ENCODE measurements at regions not wholly inside any gene's neighbourhood (a gene's known extent, or its start where the extent isn't known, plus 50 kb on each side); places are given as distances from the start of the nearest gene placed in this dataset.

- H3K36me3 ChIP-seq (ENCODE audit: insufficient read depth, low read length) = no peaks in the 10 kb centered on the region
- ATAC-seq (ENCODE audit: insufficient read depth, low read depth) (peak; percentile 66; the same call in 2 of the 3 replicates), DNase-seq (peak; percentile 41)
- no peak overlapping the region for H3K9ac ChIP-seq (ENCODE audit: low read depth, low read length)
- H3K4me2 ChIP-seq (ENCODE audit: insufficient read depth, low read length) = no peak overlapping the region
- H4K20me1 ChIP-seq (ENCODE audit: insufficient read depth, low read length) = no peaks in the 10 kb centered on the region
- H3K4me1 ChIP-seq (ENCODE audit: insufficient read depth, low read length) = no peaks in the 10 kb centered on the region
- no peak overlapping the region for H2AFZ ChIP-seq (ENCODE audit: low read depth, low read length)
- no peak overlapping the region for H3K27ac ChIP-seq (ENCODE audit: low read length)
- H3K9me3 ChIP-seq (ENCODE audit: insufficient read depth, low read length, severe bottlenecking) = no peaks in the 10 kb centered on the region
- H3K4me3 ChIP-seq (ENCODE audit: low read depth in 1 of 2, low read length in 2 of 2) = no peak overlapping the region
- no peaks in the 10 kb centered on the region for H3K27me3 ChIP-seq (ENCODE audit: insufficient read depth, low read length, poor library complexity)
- no peak for TF ChIP-seq EZH2 (IDR thresholded peaks at IDR 0.05; ENCODE audit: borderline replicate concordance, low read depth, low read length, severe bottlenecking)
- TF ChIP-seq, protein P1, sequence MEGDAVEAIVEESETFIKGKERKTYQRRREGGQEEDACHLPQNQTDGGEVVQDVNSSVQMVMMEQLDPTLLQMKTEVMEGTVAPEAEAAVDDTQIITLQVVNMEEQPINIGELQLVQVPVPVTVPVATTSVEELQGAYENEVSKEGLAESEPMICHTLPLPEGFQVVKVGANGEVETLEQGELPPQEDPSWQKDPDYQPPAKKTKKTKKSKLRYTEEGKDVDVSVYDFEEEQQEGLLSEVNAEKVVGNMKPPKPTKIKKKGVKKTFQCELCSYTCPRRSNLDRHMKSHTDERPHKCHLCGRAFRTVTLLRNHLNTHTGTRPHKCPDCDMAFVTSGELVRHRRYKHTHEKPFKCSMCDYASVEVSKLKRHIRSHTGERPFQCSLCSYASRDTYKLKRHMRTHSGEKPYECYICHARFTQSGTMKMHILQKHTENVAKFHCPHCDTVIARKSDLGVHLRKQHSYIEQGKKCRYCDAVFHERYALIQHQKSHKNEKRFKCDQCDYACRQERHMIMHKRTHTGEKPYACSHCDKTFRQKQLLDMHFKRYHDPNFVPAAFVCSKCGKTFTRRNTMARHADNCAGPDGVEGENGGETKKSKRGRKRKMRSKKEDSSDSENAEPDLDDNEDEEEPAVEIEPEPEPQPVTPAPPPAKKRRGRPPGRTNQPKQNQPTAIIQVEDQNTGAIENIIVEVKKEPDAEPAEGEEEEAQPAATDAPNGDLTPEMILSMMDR (IDR thresholded peaks at IDR 0.05; ENCODE audit: borderline replicate concordance, extremely low read depth, low read length, poor library complexity, severe bottlenecking) = no peak
- H3K79me2 ChIP-seq (ENCODE audit: insufficient read depth, low read length) = no peaks in the 10 kb centered on the region
Observed at GRCh38 chr7:351681-352480, 61.9 kb downstream of the FOXL3 start.

DNA sequence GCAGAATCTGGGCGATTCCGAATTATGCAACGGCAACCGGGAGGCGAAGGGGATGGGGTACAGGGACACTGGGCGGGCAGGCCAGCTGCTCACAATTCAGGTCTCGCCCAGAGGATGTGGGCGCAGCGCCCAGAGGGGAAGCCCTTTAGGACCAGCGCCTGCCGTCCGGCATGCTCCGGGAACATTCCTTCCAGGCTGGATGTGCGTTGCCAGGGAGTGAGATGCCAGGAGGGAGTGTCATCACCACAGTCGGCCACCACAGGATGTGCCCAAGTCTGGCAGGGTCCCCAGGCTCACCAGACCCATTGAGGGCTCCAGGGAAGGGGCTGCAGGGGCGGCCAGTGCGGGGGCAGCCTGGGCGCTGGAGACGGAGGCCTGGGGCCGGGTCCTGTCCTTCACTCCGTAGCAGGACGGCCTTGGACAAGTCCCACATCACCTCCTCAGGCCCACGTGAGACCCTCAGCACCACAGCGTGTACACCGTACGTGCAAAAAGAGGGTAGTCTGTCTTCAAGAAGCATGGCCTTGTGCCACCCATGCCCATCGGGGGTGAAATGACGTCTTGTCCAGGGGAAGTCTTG lies 63.9 kb downstream of the FOXL3 start:
- DNase-seq = no peak

DNA sequence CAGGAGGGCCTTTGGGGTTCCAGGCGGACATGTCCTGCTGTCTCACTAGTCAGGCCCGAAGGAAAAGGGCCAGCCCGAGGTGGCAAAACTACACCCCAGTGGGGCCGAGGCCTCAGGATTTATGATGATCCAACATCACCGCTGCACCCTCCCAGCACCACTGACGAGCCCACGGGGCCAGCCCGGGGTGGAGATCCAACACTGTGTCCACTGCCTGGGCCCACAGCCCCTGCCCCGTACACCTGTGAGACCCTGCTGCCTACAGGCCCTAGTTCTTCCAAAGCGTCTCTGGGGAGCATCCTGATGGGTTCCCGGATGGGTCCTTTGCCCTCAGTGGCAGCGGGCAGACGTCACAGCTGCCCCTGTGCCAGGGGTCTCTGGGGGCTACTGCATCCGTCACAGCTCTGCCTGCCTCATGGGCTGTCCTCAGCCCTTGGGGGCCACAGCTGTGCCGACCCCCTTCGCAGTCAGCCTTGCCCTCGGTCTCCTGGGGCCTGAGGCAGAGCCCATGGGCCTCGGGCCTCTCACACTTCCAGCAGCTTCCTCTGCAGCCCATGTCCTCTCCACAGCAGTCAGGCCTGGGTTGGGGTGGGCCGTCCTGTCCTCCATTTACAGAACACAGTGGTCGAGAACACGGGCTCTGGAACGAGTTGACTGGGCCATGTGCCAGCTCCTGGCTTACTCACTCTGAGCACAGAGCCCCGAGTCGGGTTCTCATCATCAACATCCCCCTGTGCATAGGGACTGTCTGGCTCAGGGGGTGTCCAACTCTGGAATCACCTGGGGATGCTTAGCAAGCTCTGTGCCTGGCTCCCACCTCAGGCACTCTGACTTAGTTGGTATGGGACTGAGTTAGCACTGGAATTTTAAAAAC lies 64.9 kb downstream of the FOXL3 start:
- no peak overlapping the region for H3K4me2 ChIP-seq (ENCODE audit: insufficient read depth, low read length)
- H3K9ac ChIP-seq (ENCODE audit: low read depth, low read length) = no peak overlapping the region
- no peak overlapping the region for H3K4me3 ChIP-seq (ENCODE audit: low read depth in 1 of 2, low read length in 2 of 2)
- no peaks in the 10 kb centered on the region for H3K36me3 ChIP-seq (ENCODE audit: insufficient read depth, low read length)
- H4K20me1 ChIP-seq (ENCODE audit: insufficient read depth, low read length) = no peaks in the 10 kb centered on the region
- H2AFZ ChIP-seq (ENCODE audit: low read depth, low read length) = no peak overlapping the region
- TF ChIP-seq, protein P1 (IDR thresholded peaks at IDR 0.05; ENCODE audit: borderline replicate concordance, extremely low read depth, low read length, poor library complexity, severe bottlenecking) = no peak
- no peak for TF ChIP-seq EZH2 (IDR thresholded peaks at IDR 0.05; ENCODE audit: borderline replicate concordance, low read depth, low read length, severe bottlenecking)
- DNase-seq (no peak), ATAC-seq (ENCODE audit: insufficient read depth, low read depth) (no peak)
- H3K27me3 ChIP-seq (ENCODE audit: insufficient read depth, low read length, poor library complexity) = no peaks in the 10 kb centered on the region
- H3K9me3 ChIP-seq (ENCODE audit: insufficient read depth, low read length, severe bottlenecking) = peaks cover 2% of the 10 kb centered on the region
- peaks cover 6% of the 10 kb centered on the region for H3K4me1 ChIP-seq (ENCODE audit: insufficient read depth, low read length)
- no peak overlapping the region for H3K27ac ChIP-seq (ENCODE audit: low read length)
- H3K79me2 ChIP-seq (ENCODE audit: insufficient read depth, low read length) = no peaks in the 10 kb centered on the region

More for the DNA sequence above, 63.9 kb downstream of the FOXL3 start:
- TF ChIP-seq, protein P1 (IDR thresholded peaks at IDR 0.05; ENCODE audit: borderline replicate concordance, extremely low read depth, low read length, poor library complexity, severe bottlenecking) = no peak
- no peak for TF ChIP-seq EZH2 (IDR thresholded peaks at IDR 0.05; ENCODE audit: borderline replicate concordance, low read depth, low read length, severe bottlenecking)
- H4K20me1 ChIP-seq (ENCODE audit: insufficient read depth, low read length) = no peaks in the 10 kb centered on the region
- H2AFZ ChIP-seq (ENCODE audit: low read depth, low read length) = no peak overlapping the region
- no peak overlapping the region for H3K9ac ChIP-seq (ENCODE audit: low read depth, low read length)
- H3K27me3 ChIP-seq (ENCODE audit: insufficient read depth, low read length, poor library complexity) = no peaks in the 10 kb centered on the region
- peaks cover 2% of the 10 kb centered on the region for H3K9me3 ChIP-seq (ENCODE audit: insufficient read depth, low read length, severe bottlenecking)
- no peaks in the 10 kb centered on the region; the same call in 1 of the 2 replicates for H3K4me1 ChIP-seq (ENCODE audit: insufficient read depth, low read length)
- ATAC-seq (ENCODE audit: insufficient read depth, low read depth) = no peak
- H3K36me3 ChIP-seq (ENCODE audit: insufficient read depth, low read length) = no peaks in the 10 kb centered on the region
- no peak overlapping the region for H3K4me2 ChIP-seq (ENCODE audit: insufficient read depth, low read length)
- no peak overlapping the region for H3K27ac ChIP-seq (ENCODE audit: low read length)
- H3K79me2 ChIP-seq (ENCODE audit: insufficient read depth, low read length) = no peaks in the 10 kb centered on the region
- no peak overlapping the region for H3K4me3 ChIP-seq (ENCODE audit: low read depth in 1 of 2, low read length in 2 of 2)
